Endothelial cell of hepatic sinusoid (primary cell): ENCODE measurements at regions not wholly inside any gene's neighbourhood (a gene's known extent, or its start where the extent isn't known, plus 50 kb on each side); places are given as distances from the start of the nearest gene placed in this dataset.
"Not testable (repeated sequence)": the region's sequence is repeated elsewhere in the genome, so short reads cannot be mapped to it uniquely, and the experiment has no call there.

Experiments
- in situ Hi-C: cut with HindIII; loops from 2 replicates; pipeline ENCODE4 v1.10.0; 2017; ENCODE audit warnings: low sequenced_read_pairs

DNA sequence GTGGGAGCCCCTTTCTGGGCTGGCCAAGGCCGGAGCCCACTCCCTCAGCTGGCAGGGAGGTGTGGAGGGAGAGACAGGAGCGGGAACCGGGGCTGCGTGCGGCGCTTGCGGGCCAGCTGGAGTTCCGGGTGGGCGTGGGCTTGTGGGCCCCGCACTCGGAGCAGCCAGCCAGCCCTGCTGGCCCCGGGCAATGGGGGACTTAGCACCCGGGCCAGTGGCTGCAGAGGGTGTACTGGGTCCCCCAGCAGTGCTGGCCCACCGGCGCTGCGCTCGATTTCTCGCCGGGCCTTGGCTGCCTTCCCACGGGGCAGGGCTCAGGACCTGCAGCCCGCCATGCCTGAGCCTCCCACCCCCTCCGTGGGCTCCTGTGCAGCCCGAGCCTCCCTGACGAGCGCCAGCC is 1082.5 kb downstream of the PCDH17 start:
- in situ Hi-C loops = not testable (repeated sequence)

DNA sequence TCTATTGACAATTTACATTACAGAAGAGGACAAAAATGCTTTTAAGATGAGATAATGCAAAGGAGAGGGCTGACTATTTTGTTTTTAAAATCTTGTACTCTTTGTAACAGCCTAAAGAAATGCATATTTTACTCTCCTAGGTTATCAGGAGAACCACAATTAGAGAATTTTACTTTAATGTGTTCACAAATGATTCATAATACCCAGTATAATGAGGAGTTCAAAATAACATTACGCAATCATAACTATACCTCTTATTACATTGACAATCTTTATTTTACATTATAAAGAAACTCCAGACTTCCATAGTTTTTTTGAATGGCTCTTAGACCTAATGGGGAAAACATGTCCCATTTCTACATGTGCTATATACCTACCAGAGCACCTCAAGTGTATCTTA is 1089.7 kb downstream of the PCDH17 start:
- in situ Hi-C loops = no loop called here

GRCh38 chr13:58728126-58728525 is 1096.6 kb downstream of the PCDH17 start:
- in situ Hi-C loops = no loop called here

DNA sequence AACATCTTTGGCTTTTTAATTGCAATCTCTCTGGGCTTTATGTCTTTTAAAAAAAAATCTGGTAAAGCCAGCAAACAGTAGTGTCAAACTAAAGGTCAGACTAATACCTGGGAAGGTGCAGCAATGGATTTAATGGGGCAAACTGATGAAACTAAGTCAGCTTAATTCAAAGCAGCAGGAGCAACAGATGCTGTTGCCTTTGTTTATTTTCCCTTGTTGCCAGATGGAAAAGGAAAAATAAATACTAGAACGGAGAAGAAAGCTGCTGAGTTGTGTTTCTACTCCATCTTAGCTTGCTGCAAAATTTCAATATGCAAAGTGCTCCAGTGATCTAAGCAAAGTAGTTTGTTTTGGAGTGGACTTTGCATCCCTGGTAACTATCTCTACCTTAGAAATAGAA is 1097.8 kb downstream of the PCDH17 start:
- in situ Hi-C loops = no loop called here

DNA sequence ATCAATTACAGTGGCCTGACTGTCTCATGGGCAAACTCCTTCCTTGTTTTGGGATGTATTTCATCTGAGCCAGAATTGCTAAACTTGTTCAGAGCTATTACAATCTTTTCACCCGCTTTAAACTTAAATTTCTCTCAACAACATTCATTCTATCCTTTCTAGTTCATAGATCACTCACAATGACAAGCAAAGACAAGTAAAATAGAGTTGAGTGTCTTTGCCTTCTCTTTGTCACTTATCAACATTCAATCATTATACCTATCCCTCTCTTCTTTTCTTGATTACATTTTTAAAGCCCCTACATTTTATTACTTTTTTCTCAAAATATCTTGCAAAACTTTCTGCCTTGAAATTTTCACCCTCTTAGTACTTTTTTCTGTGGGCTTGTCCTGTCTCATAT is 1113.1 kb downstream of the PCDH17 start:
- in situ Hi-C loops = no loop called here

GRCh38 chr13:58767566-58767965 is 1136.0 kb downstream of the PCDH17 start:
- in situ Hi-C loops = no loop called here

- in situ Hi-C loops = no loop called here
These were observed 1141.8 kb downstream of the PCDH17 start for GRCh38 chr13:58773280-58773859.

DNA sequence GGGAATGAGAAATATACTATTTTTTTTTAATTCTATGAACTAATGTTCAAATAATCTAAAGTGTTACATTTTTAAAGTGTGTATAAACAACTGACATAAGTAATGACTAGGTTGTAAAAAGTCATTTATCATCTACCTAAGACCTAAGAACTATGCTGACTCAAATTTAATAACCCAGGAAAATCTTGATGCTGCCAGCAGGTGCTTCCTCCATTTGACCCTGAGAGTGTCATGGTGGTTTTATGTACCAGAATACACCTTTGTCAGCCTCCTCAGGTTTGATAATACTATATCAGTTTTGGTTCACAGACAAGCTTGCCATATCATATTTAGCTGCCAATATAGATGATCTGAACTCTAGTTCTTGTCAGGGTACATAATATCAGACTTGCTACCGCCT is 1151.2 kb downstream of the PCDH17 start:
- in situ Hi-C loops = no loop called here

- in situ Hi-C loops = no loop called here
These were observed 1161.3 kb downstream of the PCDH17 start for GRCh38 chr13:58792854-58793253.

DNA sequence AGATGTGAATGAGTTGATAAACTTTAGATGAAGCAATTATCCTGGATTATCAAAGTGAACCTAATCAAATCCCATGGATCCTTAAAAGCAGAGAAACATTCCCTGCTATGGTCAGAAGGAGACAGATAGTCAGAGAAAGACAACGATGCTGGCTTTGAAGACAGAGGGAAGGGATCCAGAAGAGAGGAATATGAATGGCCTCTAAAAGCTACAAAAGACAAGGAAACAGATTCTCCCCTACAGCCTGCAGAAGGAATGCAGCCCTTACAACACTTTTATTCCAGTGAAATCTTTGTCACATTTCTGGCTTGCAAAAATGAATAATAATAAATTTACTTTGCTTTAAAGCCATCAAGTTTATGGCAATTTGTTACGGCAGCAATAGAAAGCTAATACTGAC is 1164.2 kb downstream of the PCDH17 start:
- in situ Hi-C loops = no loop called here

DNA sequence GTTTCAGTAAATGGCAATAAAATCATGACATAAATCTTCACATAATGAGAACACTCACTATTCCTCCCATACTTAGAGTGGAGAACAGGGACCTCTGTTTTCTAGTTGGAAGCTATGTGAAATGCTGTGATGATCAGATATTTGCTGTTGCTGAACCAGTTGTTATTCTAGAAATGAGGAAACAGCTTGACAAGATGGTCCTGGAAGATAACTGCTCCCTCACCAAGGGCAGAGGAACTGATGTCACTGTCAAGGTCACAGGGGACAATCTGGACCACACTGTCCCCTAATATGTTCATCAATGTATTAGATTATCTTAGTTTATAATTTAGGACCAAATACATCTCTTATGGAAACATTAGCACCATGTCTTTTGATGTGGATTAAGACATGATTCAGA is 1173.3 kb downstream of the PCDH17 start:
- in situ Hi-C loops = no loop called here

DNA sequence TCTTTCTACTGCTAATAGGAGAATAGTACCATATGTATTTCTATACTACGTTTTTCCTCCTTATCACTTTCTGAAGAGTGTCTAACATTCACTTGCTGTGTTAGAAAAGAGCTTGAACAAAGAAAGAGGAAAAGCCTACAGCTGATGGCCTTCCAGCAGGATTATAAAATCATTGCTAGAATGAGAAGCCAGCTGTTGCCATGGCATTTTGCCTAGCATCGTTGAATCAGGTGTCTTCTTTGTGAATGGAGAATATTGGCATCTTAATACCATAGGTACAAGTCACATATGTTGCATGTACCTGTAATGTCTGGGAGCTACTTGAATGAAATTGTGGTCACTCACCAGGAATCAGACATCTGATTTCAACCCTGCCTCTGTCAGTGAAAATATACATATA is 1174.9 kb downstream of the PCDH17 start:
- in situ Hi-C loops = no loop called here

DNA sequence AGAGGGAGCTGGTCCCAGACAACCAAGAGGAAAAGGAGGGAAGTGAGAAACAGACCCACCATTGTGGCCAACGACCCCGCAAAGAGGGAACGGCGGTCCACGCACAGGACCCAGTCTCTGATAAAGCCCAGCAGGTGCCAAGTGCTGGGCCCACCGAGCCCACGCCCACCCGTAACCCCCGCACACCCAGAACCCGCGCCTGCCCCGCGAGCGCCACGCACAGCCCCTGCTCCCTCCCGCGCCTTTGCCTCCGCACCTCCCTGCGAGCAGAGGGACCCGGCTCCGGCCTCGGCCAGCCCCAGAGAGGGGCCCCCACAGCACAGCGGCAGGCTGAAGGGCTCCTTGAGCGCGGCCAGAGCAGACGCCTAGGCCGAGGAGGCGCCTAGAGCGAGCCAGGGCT is 1192.2 kb downstream of the PCDH17 start:
- in situ Hi-C loops = no loop called here

GRCh38 chr13:58827904-58828303 is 1196.4 kb downstream of the PCDH17 start:
- in situ Hi-C loops = no loop called here

- in situ Hi-C loops = no loop called here
These were observed 1199.3 kb downstream of the PCDH17 start for GRCh38 chr13:58830841-58831240.

DNA sequence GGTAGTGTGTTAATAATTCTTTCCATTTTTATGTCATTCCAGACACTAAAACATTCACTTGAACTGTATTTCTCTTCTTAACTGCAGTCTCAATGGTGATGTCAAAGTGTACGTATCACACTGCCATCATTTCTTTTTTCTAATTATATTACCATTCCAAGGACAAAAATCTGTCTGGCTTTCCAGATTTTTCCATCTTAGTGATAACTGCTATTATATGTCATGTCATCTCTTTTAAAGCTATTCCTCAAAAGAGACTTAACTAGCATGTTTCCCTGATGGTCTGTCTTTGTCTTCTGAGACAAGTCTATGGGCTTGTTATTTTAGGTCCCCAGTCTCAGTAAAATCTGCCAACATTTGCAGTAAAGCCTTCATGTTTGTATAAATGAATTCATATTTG is 1207.1 kb downstream of the PCDH17 start:
- in situ Hi-C loops = no loop called here

GRCh38 chr13:58843071-58843470 is 1211.5 kb downstream of the PCDH17 start:
- in situ Hi-C loops = no loop called here

GRCh38 chr13:58843567-58843966 is 1212.0 kb downstream of the PCDH17 start:
- in situ Hi-C loops = no loop called here

DNA sequence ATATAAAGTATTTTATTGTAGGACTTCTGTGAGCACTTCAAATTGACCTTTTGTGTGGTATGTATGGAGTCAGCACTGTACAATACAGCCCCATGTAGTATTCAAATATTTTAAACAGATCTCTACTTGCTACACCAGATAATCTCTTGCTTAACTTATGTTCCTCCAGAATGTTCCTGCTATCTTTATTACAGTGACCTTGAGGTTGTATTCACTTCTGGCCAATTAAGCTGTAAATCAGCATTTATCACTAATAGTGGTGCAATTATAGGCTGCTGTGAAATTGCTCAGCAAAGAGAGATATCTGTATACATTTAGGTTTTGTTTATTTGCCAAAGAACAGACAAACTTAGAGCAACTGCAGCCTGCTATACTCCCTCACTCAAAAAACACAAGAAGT is 1218.6 kb downstream of the PCDH17 start:
- in situ Hi-C loops = no loop called here

DNA sequence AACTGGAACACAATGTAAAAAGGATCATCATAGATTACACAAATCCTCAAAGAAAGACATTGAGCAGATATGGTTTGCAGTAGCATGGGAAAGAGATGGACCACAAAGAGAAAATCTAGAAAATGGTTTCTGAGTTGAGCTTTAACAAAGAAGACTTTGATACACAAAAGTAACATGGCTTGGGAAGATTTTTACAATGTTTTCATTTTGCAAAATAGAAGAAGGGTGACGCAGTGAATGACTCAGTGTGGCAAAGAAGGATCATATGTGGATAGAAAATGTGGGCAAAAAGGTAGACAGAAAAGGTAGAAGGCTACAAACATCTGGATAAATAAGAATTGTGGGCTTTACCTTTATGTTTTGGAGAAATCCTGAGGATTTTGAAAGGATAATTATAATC is 1220.5 kb downstream of the PCDH17 start:
- in situ Hi-C loops = no loop called here

GRCh38 chr13:58855283-58855682 is 1223.7 kb downstream of the PCDH17 start:
- in situ Hi-C loops = no loop called here

GRCh38 chr13:58858870-58859371 is 1227.4 kb downstream of the PCDH17 start:
- in situ Hi-C loops = no loop called here

- in situ Hi-C loops = no loop called here
These were observed 1233.7 kb downstream of the PCDH17 start for GRCh38 chr13:58865286-58865685.
